H9 (cell line): ENCODE measurements at regions not wholly inside any gene's neighbourhood (a gene's known extent, or its start where the extent isn't known, plus 50 kb on each side); places are given as distances from the start of the nearest gene placed in this dataset.

Experiments
- DNase-seq: peaks from one replicate; pipeline ENCODE4 v3.0.0-alpha.2; 2017
- H2AFZ ChIP-seq: one replicate; pipeline ENCODE4 v1.6.1; 2013; ENCODE audit warnings: mild to moderate bottlenecking, low read length, control low read depth, moderate library complexity
- H2AK5ac ChIP-seq: 2 replicates; pipeline ENCODE4 v1.6.1; 2013; ENCODE audit warnings: low read length, control low read depth, mixed read lengths; ENCODE audit not compliant: insufficient read length
- H2BK120ac ChIP-seq: one replicate; pipeline ENCODE4 v1.6.1; 2013; ENCODE audit warnings: low read depth, mild to moderate bottlenecking, low read length, control low read depth, inconsistent platforms; ENCODE audit not compliant: poor library complexity, severe bottlenecking
- H2BK12ac ChIP-seq: 2 replicates; pipeline ENCODE4 v1.6.1; 2013; ENCODE audit warnings: low read length, control low read depth, mixed read lengths, low read depth; ENCODE audit not compliant: insufficient read length
- H2BK15ac ChIP-seq: 2 replicates; pipeline ENCODE4 v1.6.1; 2013; ENCODE audit warnings: low read depth, low read length, control low read depth
- H2BK20ac ChIP-seq: one replicate; pipeline ENCODE4 v1.6.1; 2013; ENCODE audit warnings: low read depth, mild to moderate bottlenecking, low read length, control low read depth, inconsistent platforms; ENCODE audit not compliant: poor library complexity, severe bottlenecking
- H2BK5ac ChIP-seq: 2 replicates; pipeline ENCODE4 v1.6.1; 2013; ENCODE audit warnings: low read length, control low read depth, mixed read lengths; ENCODE audit not compliant: insufficient read length
- H3K14ac ChIP-seq: 2 replicates; pipeline ENCODE4 v1.6.1; 2013; ENCODE audit warnings: low read length, control low read depth; ENCODE audit not compliant: insufficient read depth
- H3K18ac ChIP-seq: 2 replicates; pipeline ENCODE4 v1.6.1; 2013; ENCODE audit warnings: low read depth, mild to moderate bottlenecking, mixed read lengths, low read length, control low read depth; ENCODE audit not compliant: insufficient read length
- H3K23ac ChIP-seq: 2 replicates; pipeline ENCODE4 v1.6.1; 2013; ENCODE audit warnings: low read length, control low read depth, mixed read lengths, low read depth; ENCODE audit not compliant: insufficient read length
- H3K23me2 ChIP-seq: 2 replicates; pipeline ENCODE4 v1.6.1; 2013; ENCODE audit warnings: low read depth, mild to moderate bottlenecking, mixed read lengths, low read length, control low read depth; ENCODE audit not compliant: insufficient read length, poor library complexity, severe bottlenecking
- H3K27ac ChIP-seq: 2 replicates; pipeline ENCODE4 v1.5.1; 2013; ENCODE audit warnings: low read length, control low read depth, mixed read lengths, low read depth; ENCODE audit not compliant: insufficient read length
- H3K27me3 ChIP-seq: 2 replicates; pipeline ENCODE4 v1.6.1; 2013; ENCODE audit warnings: low read length, control low read depth, inconsistent platforms; ENCODE audit not compliant: insufficient read depth
- H3K4ac ChIP-seq: 2 replicates; pipeline ENCODE4 v1.6.1; 2013; ENCODE audit warnings: low read depth, mild to moderate bottlenecking, control low read depth, inconsistent platforms, low read length, moderate library complexity
- H3K4me1 ChIP-seq: 2 replicates; pipeline ENCODE4 v1.6.1; 2013; ENCODE audit warnings: low read length, control low read depth, inconsistent platforms; ENCODE audit not compliant: insufficient read depth
- H3K4me2 ChIP-seq: 2 replicates; pipeline ENCODE4 v1.6.1; 2013; ENCODE audit warnings: low read length, control low read depth, mixed read lengths; ENCODE audit not compliant: insufficient read length, insufficient read depth
- H3K56ac ChIP-seq: 2 replicates; pipeline ENCODE4 v1.6.1; 2013; ENCODE audit warnings: low read depth, mild to moderate bottlenecking, mixed read lengths, low read length, control low read depth; ENCODE audit not compliant: insufficient read length
- H3K79me1 ChIP-seq: 2 replicates; pipeline ENCODE4 v1.6.1; 2013; ENCODE audit warnings: low read depth, mild to moderate bottlenecking, moderate library complexity, low read length, control low read depth, inconsistent platforms; ENCODE audit not compliant: insufficient read depth, poor library complexity, severe bottlenecking
- H3K79me2 ChIP-seq: 2 replicates; pipeline ENCODE4 v1.6.1; 2013; ENCODE audit warnings: low read length, control low read depth, inconsistent platforms; ENCODE audit not compliant: insufficient read depth
- H3K9ac ChIP-seq: 2 replicates; pipeline ENCODE4 v1.6.1; 2013; ENCODE audit warnings: low read length, control low read depth, mixed read lengths; ENCODE audit not compliant: insufficient read length; ENCODE audit errors: extremely low read depth
- H3K9me3 ChIP-seq: one replicate; pipeline ENCODE4 v1.6.1; 2013; ENCODE audit warnings: low read depth, low read length, inconsistent platforms; ENCODE audit not compliant: control insufficient read depth
- H3T11ph ChIP-seq: one replicate; pipeline ENCODE4 v1.6.1; 2013; ENCODE audit warnings: mild to moderate bottlenecking, low read length, control low read depth, inconsistent platforms
- H4K20me1 ChIP-seq: one replicate; pipeline ENCODE4 v1.6.1; 2013; ENCODE audit not compliant: control insufficient read depth, insufficient read length, insufficient read depth
- H4K5ac ChIP-seq: 2 replicates; pipeline ENCODE4 v1.6.1; 2013; ENCODE audit warnings: low read depth, mild to moderate bottlenecking, mixed read lengths, low read length, control low read depth; ENCODE audit not compliant: insufficient read length
- H4K8ac ChIP-seq: replicated peaks from 2 replicates; pipeline ENCODE4 v1.6.1; 2013; ENCODE audit warnings: low read length, control low read depth, mixed read lengths, low read depth; ENCODE audit not compliant: insufficient read length
- H4K91ac ChIP-seq: 2 replicates; pipeline ENCODE4 v1.6.1; 2013; ENCODE audit warnings: low read depth, mild to moderate bottlenecking, moderate library complexity, mixed read lengths, low read length, control low read depth; ENCODE audit not compliant: insufficient read length
- H3K27ac Mint-ChIP-seq, 3 experiments: 2 replicates in 2 of 3; 3 replicates in 1 of 3; pipeline ENCODE4 v1.8.0; 2020 to 2021; ENCODE audit warnings: mixed read lengths in 3 of 3, mild to moderate bottlenecking in 1 of 3, moderate library complexity in 1 of 3
- H3K27me3 Mint-ChIP-seq: 2 replicates; pipeline ENCODE4 v1.8.0; 2021; ENCODE audit warnings: low read depth, mild to moderate bottlenecking, moderate library complexity, mixed read lengths
- H3K36me3 Mint-ChIP-seq, 3 experiments: 2 replicates in 2 of 3; 3 replicates in 1 of 3; pipeline ENCODE4 v1.8.0; 2020 to 2021; ENCODE audit warnings: low read depth in 3 of 3, mixed read lengths in 3 of 3; ENCODE audit not compliant: insufficient read depth in 1 of 3
- H3K4me1 Mint-ChIP-seq, 2 experiments: 2 replicates each; pipeline ENCODE4 v1.8.0; 2020; ENCODE audit warnings: mixed read lengths in 2 of 2
- H3K4me3 Mint-ChIP-seq, 2 experiments: 2 replicates in 1 of 2; 3 replicates in 1 of 2; pipeline ENCODE4 v1.8.0; 2020 to 2021; ENCODE audit warnings: mild to moderate bottlenecking in 2 of 2, mixed read lengths in 2 of 2, moderate library complexity in 1 of 2
- H3K9me3 Mint-ChIP-seq, 2 experiments: 2 replicates in 1 of 2; 3 replicates in 1 of 2; pipeline ENCODE4 v1.8.0; 2020; ENCODE audit warnings: mild to moderate bottlenecking in 2 of 2, mixed read lengths in 2 of 2, moderate library complexity in 1 of 2
- WGBS: extraction: QIAGEN DNeasy Blood & Tissue Kit; methylation state at CpG from one replicate; pipeline ENCODE4 v1.1.7; 2013; ENCODE audit warnings: missing lambda C conversion rate, low lambda C conversion rate, mixed read lengths; ENCODE audit not compliant: insufficient read length; ENCODE audit errors: extremely low coverage; 5-methylcytosine and 5-hydroxymethylcytosine counted together
- TF ChIP-seq, protein P1 (sequence below): fragments of 200-600 bp; sonication (generic); conservative IDR thresholded peaks from 3 replicates; pipeline ENCODE4 v1.8.0; 2021; ENCODE audit warnings: antibody characterized with exemption, mild to moderate bottlenecking

DNA sequence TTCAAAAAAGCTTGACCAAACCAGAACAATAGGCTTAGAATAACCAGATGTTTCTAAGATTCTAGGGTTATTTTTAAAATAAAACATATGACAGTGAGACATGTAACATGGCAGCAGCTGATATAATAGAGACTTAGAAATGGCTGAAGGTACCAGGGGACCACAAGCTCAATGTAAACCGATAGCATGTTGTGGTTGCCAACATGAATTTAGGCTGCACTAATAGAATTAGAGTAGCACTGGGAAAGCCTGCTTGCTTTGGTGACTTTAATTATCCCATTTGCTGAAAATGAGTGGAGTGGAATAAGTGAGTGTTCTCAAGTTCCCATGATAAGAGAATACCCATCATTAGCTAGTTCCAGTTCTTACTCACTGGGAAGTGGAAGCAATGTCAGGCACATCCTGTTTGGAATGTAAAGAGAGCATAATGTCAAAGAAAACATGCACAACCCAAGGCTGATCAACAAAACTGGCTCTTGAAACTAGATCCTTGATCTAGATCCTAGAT, 621.2 kb upstream of the CDH5 start:
- Histone ChIP-seq H3T11ph (no peak overlapping the region), H3K4me1 (no peaks in the 10 kb centered on the region), H2BK120ac (no peak overlapping the region), H3K9me3 (no peaks in the 10 kb centered on the region), H3K79me2 (no peaks in the 10 kb centered on the region), H2AFZ (no peak overlapping the region), H3K14ac (no peak overlapping the region), H3K23me2 (no peaks in the 10 kb centered on the region), H3K4ac (no peak overlapping the region), H3K27me3 (no peaks in the 10 kb centered on the region), H3K27ac (no peak overlapping the region), H2BK5ac (no peak overlapping the region), H3K9ac (no peak overlapping the region), H3K4me2 (no peak overlapping the region), H4K8ac (no peak overlapping the region), H2BK20ac (no peak overlapping the region), H4K91ac (no peak overlapping the region), H3K56ac (no peak overlapping the region), H4K20me1 (no peaks in the 10 kb centered on the region), H4K5ac (no peak overlapping the region), H3K18ac (no peak overlapping the region), H2BK12ac (no peak overlapping the region), H2BK15ac (no peak overlapping the region), H3K23ac (no peak overlapping the region), H3K79me1 (no peaks in the 10 kb centered on the region), H2AK5ac (no peak overlapping the region)
- Mint-ChIP-seq H3K9me3 (no peaks in the 10 kb centered on the region), H3K27me3 (no peaks in the 10 kb centered on the region; the same call in 1 of the 2 replicates), H3K4me3 (no peak overlapping the region), H3K36me3 (no peaks in the 10 kb centered on the region), H3K4me1 (peaks cover 12 to 16% of the 10 kb centered on the region in 2 experiments), H3K27ac (no peak overlapping the region)
- WGBS = no CpG with 5 or more reads among the region's 1 CpG
- TF ChIP-seq, protein P1, sequence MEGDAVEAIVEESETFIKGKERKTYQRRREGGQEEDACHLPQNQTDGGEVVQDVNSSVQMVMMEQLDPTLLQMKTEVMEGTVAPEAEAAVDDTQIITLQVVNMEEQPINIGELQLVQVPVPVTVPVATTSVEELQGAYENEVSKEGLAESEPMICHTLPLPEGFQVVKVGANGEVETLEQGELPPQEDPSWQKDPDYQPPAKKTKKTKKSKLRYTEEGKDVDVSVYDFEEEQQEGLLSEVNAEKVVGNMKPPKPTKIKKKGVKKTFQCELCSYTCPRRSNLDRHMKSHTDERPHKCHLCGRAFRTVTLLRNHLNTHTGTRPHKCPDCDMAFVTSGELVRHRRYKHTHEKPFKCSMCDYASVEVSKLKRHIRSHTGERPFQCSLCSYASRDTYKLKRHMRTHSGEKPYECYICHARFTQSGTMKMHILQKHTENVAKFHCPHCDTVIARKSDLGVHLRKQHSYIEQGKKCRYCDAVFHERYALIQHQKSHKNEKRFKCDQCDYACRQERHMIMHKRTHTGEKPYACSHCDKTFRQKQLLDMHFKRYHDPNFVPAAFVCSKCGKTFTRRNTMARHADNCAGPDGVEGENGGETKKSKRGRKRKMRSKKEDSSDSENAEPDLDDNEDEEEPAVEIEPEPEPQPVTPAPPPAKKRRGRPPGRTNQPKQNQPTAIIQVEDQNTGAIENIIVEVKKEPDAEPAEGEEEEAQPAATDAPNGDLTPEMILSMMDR = no peak
- DNase-seq = no peak
